ENCODE measurements at regions not wholly inside any gene's neighbourhood (a gene's known extent, or its start where the extent isn't known, plus 50 kb on each side); places are given as distances from the start of the nearest gene placed in this dataset.
A peak's percentile ranks its signal among the peaks of the same experiment; 100 is the strongest.
"Not testable (repeated sequence)": the region's sequence is repeated elsewhere in the genome, so short reads cannot be mapped to it uniquely, and the experiment has no call there.

GRCh38 chr7:83882551-83882950 is 233.6 kb upstream of the SEMA3E start:
- DNase-seq (ENCODE audit: low spot score), result no peak

- DNase-seq (ENCODE audit: low spot score), result no peak
Measured at GRCh38 chr7:83879063-83879462, 230.1 kb upstream of the SEMA3E start.

GRCh38 chr7:83878614-83879013 is 229.7 kb upstream of the SEMA3E start:
- DNase-seq (ENCODE audit: low spot score), result no peak

DNA sequence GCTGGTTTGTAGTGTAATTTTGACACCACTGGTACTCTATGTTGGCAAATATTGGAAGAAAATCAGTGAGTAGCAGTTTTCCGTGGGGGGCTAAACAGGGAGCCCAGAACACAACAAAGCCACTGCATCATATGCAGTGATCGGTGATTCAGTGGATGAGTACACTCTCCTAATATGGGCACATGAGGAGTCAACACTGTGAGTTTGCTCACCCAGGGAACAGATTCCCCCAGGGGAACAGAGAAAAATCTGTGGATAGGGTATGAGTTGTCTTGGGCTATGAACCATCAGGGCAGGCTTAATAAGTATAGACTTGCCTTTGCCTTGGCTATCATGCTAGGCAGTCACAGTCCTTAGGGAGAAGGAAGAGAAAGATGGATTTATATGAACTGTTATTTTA is 227.7 kb upstream of the SEMA3E start:
- no peak for DNase-seq (ENCODE audit: low spot score)

GRCh38 chr7:83873459-83873858 is 224.5 kb upstream of the SEMA3E start:
- no peak for DNase-seq (ENCODE audit: low spot score)

GRCh38 chr7:83872501-83872900 is 223.6 kb upstream of the SEMA3E start:
- peak; percentile 1 for DNase-seq (ENCODE audit: low spot score)

- DNase-seq (ENCODE audit: low spot score), result no peak
Measured at GRCh38 chr7:83870515-83870914, 221.6 kb upstream of the SEMA3E start.

GRCh38 chr7:83866582-83866981 is 217.6 kb upstream of the SEMA3E start:
- DNase-seq (ENCODE audit: low spot score), result no peak

GRCh38 chr7:83864551-83864950 is 215.6 kb upstream of the SEMA3E start:
- DNase-seq (ENCODE audit: low spot score), result no peak

DNA sequence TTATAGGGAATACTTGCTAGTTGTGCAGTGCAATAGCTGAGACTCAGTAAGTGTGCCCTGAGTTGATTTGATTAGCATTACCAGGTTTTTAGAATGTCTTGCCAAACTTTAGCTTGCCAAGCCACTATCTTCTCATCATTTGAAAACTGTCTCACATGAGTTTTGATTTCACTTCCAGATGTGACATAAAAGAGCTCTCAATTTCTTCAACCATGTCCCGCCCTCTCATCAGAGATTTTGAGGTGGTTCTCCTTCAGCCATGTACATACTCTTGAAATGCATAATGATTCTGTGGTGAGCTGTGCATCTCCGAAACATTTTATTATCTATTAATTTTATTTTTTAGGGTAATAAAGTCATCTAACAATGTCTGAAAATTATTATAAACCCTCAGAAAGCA is 215.0 kb upstream of the SEMA3E start:
- no peak for DNase-seq (ENCODE audit: low spot score)

- DNase-seq (ENCODE audit: low spot score), result no peak
Measured at GRCh38 chr7:83861876-83862275, 212.9 kb upstream of the SEMA3E start.

- DNase-seq (ENCODE audit: low spot score), result no peak
Measured at GRCh38 chr7:83859827-83860226, 210.9 kb upstream of the SEMA3E start.

- no peak for DNase-seq (ENCODE audit: low spot score)
Measured at GRCh38 chr7:83857691-83858090, 208.8 kb upstream of the SEMA3E start.

DNA sequence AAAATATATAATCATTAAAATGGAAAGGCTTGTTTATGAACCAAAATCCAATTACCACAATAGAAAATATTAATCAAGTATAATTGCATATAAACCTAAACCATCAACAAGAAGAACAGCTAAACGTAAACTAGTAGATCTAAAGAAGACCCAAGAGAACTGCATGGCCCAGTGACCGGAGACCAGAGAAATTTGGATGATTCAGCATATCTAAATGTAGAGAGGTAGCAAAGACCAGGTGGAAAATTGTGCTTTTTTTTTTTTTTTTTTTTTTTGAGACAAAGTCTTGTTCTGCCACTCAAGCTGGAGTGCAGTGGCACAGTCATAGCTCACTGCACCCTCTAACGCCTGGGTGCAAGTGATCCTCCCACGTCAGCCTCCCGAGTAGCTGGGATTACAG is 207.2 kb upstream of the SEMA3E start:
- DNase-seq (ENCODE audit: low spot score), result no peak

DNA sequence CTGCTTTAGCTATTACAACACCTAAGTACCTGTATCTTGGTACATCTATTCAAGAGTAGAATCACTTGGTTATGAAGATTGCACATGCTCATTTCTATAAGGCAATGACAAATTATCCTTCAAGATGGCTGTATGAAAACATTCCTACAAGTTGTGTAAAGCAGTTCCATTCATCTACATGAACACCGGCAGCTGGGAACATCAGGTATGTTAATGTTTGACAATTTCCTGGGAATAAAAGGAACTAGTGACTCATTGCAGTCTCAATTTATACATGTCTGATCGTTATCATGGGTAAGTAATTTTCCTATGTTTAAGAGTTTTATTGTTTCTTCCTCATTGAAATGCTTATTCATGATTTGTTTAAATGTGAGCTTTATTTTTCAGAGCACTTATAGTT is 203.2 kb upstream of the SEMA3E start:
- DNase-seq (ENCODE audit: low spot score), result peak; percentile 55

GRCh38 chr7:83851551-83851950 is 202.6 kb upstream of the SEMA3E start:
- DNase-seq (ENCODE audit: low spot score), result no peak

DNA sequence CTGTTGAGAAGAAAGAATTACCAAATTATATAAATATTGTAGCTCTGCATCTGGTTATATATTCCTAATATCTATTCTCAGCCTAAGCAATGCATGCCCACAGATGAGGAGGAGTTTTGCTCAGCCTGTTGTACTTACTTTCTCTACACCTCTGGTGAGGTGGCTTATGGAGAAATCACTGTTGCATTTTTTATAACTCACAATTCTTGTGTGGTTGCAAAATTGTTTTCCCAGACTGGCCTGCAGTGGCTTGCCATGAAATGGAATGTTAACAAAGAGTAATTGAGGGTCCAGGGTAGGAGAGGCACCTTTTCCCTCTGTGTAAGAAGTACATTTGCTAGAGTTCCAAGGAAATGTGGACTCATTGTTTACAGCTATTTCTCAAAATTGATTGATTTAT is 202.0 kb upstream of the SEMA3E start:
- DNase-seq (ENCODE audit: low spot score), result no peak

GRCh38 chr7:83850125-83850524 is 201.2 kb upstream of the SEMA3E start:
- DNase-seq (ENCODE audit: low spot score), result no peak

GRCh38 chr7:83849131-83849530 is 200.2 kb upstream of the SEMA3E start:
- no peak for DNase-seq (ENCODE audit: low spot score)

- no peak for DNase-seq (ENCODE audit: low spot score)
Measured at GRCh38 chr7:83842894-83843293, 194.0 kb upstream of the SEMA3E start.

DNA sequence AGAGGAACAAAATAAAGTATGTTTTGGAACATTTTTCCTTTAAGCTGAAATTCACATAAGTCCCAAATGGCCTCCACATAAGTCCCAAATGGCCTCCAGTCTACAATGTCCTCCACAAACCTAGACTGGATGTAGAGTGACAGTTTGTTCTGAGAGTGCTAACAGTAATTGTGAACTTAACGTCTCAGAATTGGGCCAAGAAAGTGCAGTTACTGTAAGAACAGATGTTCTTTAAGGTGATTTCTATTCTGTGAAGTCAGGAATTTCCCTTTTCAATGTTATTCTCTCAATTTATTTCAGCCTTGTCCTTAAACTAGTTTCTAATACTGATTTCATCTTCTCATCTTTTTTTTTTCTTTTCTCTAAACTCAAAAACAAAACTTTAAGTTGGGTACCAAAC is 188.7 kb upstream of the SEMA3E start:
- DNase-seq (ENCODE audit: low spot score), result no peak

GRCh38 chr7:83836028-83836427 is 187.1 kb upstream of the SEMA3E start:
- no peak for DNase-seq (ENCODE audit: low spot score)

- DNase-seq (ENCODE audit: low spot score), result no peak
Measured at GRCh38 chr7:83835424-83835823, 186.5 kb upstream of the SEMA3E start.

GRCh38 chr7:83833721-83834120 is 184.8 kb upstream of the SEMA3E start:
- not testable (repeated sequence) for DNase-seq (ENCODE audit: low spot score)

DNA sequence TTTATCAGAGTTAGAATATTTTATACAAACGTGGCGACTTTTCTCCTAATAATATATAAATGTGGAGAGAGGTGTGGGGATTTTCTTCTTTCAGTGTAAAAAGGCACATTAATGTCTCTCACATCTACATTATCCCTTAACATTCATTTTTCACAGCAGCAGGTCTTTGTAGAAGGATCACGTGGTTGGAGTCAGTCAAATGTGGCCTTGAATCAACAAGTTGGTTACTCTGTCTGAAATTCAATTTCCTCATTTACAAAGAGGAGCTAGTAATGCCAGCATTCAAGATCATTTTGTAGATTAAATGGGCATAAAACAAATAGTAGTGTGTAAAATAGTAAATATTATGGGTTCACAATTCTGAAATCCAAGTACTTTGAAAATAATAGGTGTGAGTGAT is 183.1 kb upstream of the SEMA3E start:
- DNase-seq (ENCODE audit: low spot score), result no peak
